Lower leg skin (tissue), 3 donors: ENCODE measurements at regions not wholly inside any gene's neighbourhood (a gene's known extent, or its start where the extent isn't known, plus 50 kb on each side); places are given as distances from the start of the nearest gene placed in this dataset.

ENCODE experiments used
- CTCF ChIP-seq, 3 donors: fragments of 450-650 bp; IDR thresholded peaks; one replicate each; pipeline ENCODE4 v1.5.1; 2016; ENCODE audit warnings: antibody characterized with exemption in 3 of 3, mild to moderate bottlenecking in 3 of 3, moderate library complexity in 2 of 3
- POLR2A ChIP-seq, 2 donors: fragments of 450-650 bp; IDR thresholded peaks; one replicate each; pipeline ENCODE4 v1.6.1; 2016 to 2017; ENCODE audit warnings: antibody characterized with exemption in 2 of 2, mild to moderate bottlenecking in 1 of 2, moderate library complexity in 1 of 2

- no peak for TF ChIP-seq CTCF (IDR thresholded peaks at IDR 0.05)
- TF ChIP-seq POLR2A (IDR thresholded peaks at IDR 0.05), result no peak
These were observed 119.1 kb upstream of the IRX6 start for GRCh38 chr16:55204923-55205322.
